ENCODE measurements at regions not wholly inside any gene's neighbourhood (a gene's known extent, or its start where the extent isn't known, plus 50 kb on each side); places are given as distances from the start of the nearest gene placed in this dataset.

GRCh38 chr6:22752522-22752921 lies 183.2 kb downstream of the HDGFL1 start:
- 87 to 97% (median 95%) methylated on average over 2 of the region's 2 CpGs for WGBS, 5 donors
- no peak for DNase-seq
- intact Hi-C loops (cut with DNase I; ENCODE audit: low total_unique reads): no loop called here
- H3K4me1 ChIP-seq: no peaks in the 10 kb centered on the region
- no peak overlapping the region for H3K4me3 ChIP-seq
- no peaks in the 10 kb centered on the region for H3K27me3 ChIP-seq
- no peaks in the 10 kb centered on the region for H3K36me3 ChIP-seq
- TF ChIP-seq EP300 (IDR thresholded peaks at IDR 0.05) (no peak), CTCF (IDR thresholded peaks at IDR 0.05) (no peak), POLR2A (IDR thresholded peaks at IDR 0.05) (no peak), POLR2AphosphoS5 (IDR thresholded peaks at IDR 0.05) (no peak)
- no peaks in the 10 kb centered on the region for H3K9me3 ChIP-seq
- H3K27ac ChIP-seq: no peak overlapping the region

GRCh38 chr6:22754061-22754460 lies 184.7 kb downstream of the HDGFL1 start:
- intact Hi-C loops (cut with DNase I; ENCODE audit: low total_unique reads): no loop called here
- no peak for DNase-seq
- H3K4me1 ChIP-seq: no peaks in the 10 kb centered on the region
- no peaks in the 10 kb centered on the region for H3K36me3 ChIP-seq
- TF ChIP-seq EP300 (IDR thresholded peaks at IDR 0.05): no peak
- TF ChIP-seq POLR2AphosphoS5 (IDR thresholded peaks at IDR 0.05): no peak
- TF ChIP-seq CTCF (IDR thresholded peaks at IDR 0.05): no peak
- no peak for TF ChIP-seq POLR2A (IDR thresholded peaks at IDR 0.05)
- no peak overlapping the region for H3K27ac ChIP-seq
- H3K9me3 ChIP-seq: no peaks in the 10 kb centered on the region
- 30 to 40% (median 33%) methylated on average over 2 of the region's 2 CpGs for WGBS, 5 donors
- H3K27me3 ChIP-seq: no peaks in the 10 kb centered on the region
- no peak overlapping the region for H3K4me3 ChIP-seq

- H3K9me3 ChIP-seq: no peaks in the 10 kb centered on the region
- no peak overlapping the region for H3K27ac ChIP-seq
- no peak overlapping the region for H3K4me3 ChIP-seq
- no peaks in the 10 kb centered on the region for H3K4me1 ChIP-seq
- intact Hi-C loops (cut with DNase I; ENCODE audit: low total_unique reads): no loop called here
- no peak for TF ChIP-seq POLR2AphosphoS5 (IDR thresholded peaks at IDR 0.05)
- TF ChIP-seq CTCF (IDR thresholded peaks at IDR 0.05): no peak
- no peak for TF ChIP-seq POLR2A (IDR thresholded peaks at IDR 0.05)
- no peak for TF ChIP-seq EP300 (IDR thresholded peaks at IDR 0.05)
- no peak for DNase-seq
- no peaks in the 10 kb centered on the region for H3K27me3 ChIP-seq
- 68 to 79% (median 74%) methylated on average over 4 of the region's 4 CpGs for whole genome bisulfite sequencing, 5 donors
- no peaks in the 10 kb centered on the region for H3K36me3 ChIP-seq
Observed at GRCh38 chr6:22755605-22756004, 186.2 kb downstream of the HDGFL1 start.

GRCh38 chr6:22756365-22756764 lies 187.0 kb downstream of the HDGFL1 start:
- Histone ChIP-seq H3K4me3 (no peak overlapping the region), H3K9me3 (no peaks in the 10 kb centered on the region), H3K36me3 (no peaks in the 10 kb centered on the region), H3K27me3 (no peaks in the 10 kb centered on the region), H3K27ac (no peak overlapping the region), H3K4me1 (no peaks in the 10 kb centered on the region)
- WGBS, 5 donors: 72 to 86% (median 81%) methylated on average over 3 of the region's 3 CpGs
- TF ChIP-seq POLR2A (IDR thresholded peaks at IDR 0.05) (no peak), EP300 (IDR thresholded peaks at IDR 0.05) (no peak), POLR2AphosphoS5 (IDR thresholded peaks at IDR 0.05) (no peak), CTCF (IDR thresholded peaks at IDR 0.05) (no peak)
- intact Hi-C loops (cut with DNase I; ENCODE audit: low total_unique reads): no loop called here
- no peak for DNase-seq

Measured in stomach (tissue), 8 donors.